HFF-Myc (cell line): ENCODE measurements at regions not wholly inside any gene's neighbourhood (a gene's known extent, or its start where the extent isn't known, plus 50 kb on each side); places are given as distances from the start of the nearest gene placed in this dataset.

Experiments used
- DNase-seq: peaks from one replicate; pipeline ENCODE4 v3.0.0-alpha.2; 2011; ENCODE audit warnings: low read depth; ENCODE audit errors: extremely low read depth
- H3K4me3 ChIP-seq: replicated peaks from 2 replicates; pipeline ENCODE4 v1.5.1; 2011; ENCODE audit warnings: low read depth, mild to moderate bottlenecking, control low read depth, low read length
- TF ChIP-seq, protein P1 (sequence below): IDR thresholded peaks from 2 replicates; pipeline ENCODE4 v1.5.1; 2012; ENCODE audit warnings: mild to moderate bottlenecking, low read depth, low read length, control low read depth; ENCODE audit errors: missing control alignments

DNA sequence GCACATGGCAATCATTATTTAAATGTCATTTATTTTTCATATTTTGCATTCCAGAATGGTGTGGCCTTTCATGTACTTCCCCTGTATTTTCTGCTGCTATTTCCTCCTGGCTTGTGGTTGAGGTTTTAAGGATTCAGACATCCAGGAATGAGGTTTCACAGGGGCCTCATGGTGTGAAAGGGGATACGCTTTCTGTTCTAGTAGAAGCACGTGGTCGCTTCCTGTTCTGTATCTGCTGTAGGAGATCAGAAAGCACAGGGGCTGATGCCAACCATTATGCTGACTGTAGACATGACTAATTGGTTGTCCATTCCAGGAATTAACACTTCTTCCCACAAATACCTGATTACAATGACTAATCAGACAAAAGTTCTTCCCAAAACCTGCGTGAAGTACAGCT lies 405.9 kb downstream of the SHISA9 start:
- TF ChIP-seq, protein P1, sequence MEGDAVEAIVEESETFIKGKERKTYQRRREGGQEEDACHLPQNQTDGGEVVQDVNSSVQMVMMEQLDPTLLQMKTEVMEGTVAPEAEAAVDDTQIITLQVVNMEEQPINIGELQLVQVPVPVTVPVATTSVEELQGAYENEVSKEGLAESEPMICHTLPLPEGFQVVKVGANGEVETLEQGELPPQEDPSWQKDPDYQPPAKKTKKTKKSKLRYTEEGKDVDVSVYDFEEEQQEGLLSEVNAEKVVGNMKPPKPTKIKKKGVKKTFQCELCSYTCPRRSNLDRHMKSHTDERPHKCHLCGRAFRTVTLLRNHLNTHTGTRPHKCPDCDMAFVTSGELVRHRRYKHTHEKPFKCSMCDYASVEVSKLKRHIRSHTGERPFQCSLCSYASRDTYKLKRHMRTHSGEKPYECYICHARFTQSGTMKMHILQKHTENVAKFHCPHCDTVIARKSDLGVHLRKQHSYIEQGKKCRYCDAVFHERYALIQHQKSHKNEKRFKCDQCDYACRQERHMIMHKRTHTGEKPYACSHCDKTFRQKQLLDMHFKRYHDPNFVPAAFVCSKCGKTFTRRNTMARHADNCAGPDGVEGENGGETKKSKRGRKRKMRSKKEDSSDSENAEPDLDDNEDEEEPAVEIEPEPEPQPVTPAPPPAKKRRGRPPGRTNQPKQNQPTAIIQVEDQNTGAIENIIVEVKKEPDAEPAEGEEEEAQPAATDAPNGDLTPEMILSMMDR = no peak
- DNase-seq = no peak
- no peak overlapping the region for H3K4me3 ChIP-seq

DNA sequence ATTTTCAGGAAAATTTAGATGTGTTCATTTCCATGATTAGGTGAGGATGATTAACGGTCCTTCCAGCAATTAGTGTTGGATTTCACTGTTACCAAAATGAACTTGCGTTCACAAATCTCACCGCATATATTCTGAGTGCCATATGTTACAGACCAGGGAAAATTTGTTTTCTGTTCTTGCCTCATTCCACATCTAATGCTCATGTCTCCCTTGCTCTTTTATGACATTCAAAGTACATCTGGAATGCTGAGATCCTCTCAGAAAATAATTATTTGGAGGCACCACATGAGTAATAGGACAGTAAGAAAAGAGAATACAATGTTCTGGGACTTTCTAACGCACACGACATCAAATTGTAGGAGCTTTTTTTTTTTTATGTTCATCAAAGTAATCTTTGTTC lies 406.5 kb downstream of the SHISA9 start:
- no peak overlapping the region for H3K4me3 ChIP-seq
- TF ChIP-seq, protein P1 = no peak
- no peak for DNase-seq

DNA sequence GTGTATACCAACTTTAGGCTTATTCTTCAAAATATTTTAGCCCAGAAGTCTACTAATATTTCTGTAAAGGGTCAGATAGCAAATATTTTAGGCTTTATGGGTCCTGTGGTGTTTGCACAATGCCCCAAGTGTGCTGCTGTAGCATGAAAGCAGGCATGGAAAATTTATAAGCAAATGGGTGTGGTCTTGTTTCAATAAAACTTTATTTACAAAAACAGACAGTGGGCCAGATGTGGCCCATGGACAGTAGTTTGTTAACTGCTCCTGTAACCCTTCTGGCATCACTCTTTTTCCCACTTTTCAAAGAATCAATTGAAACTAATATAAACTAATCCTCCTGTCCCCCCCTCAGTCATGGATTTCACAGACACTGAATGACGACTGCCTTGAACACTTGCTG lies 410.7 kb downstream of the SHISA9 start:
- no peak for DNase-seq
- H3K4me3 ChIP-seq = no peak overlapping the region
- TF ChIP-seq, protein P1 = no peak

DNA sequence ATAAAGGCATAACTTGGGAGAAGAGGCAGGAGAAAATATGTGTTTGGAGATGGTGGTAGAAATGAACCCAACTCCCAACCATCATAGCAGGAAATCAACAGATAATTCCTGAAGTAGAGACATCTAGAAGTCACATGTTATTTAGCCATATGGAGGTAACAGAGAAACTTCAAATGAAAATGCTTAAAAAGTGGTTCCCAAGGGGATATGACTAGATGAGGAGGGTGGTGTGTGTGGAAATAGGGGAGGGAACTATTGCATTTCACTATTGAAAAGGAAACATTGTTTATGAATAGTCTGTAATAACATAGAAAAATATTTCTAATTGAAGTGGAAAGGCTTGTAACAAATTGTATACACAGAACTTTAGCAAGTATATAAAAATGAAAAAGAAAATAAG lies 412.0 kb downstream of the SHISA9 start:
- TF ChIP-seq, protein P1 = no peak
- no peak for DNase-seq
- H3K4me3 ChIP-seq = no peak overlapping the region

DNA sequence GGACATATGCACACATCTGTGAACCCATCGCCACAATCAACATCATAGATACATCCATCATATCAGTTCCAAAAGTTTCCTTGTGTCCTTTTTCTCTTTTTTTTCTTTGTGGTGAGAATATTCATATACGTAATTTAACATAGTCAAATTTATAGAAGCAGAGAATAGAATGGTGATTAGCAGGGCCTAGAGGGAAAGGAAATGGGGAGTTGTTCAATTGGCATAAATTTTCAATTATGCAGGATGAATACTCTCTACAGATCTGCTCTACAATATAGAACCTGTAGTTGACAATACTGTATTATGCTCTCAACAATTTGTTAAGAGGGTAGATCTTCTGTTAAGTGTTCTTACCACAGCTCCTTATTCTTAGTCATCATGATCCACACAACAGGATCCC lies 413.2 kb downstream of the SHISA9 start:
- TF ChIP-seq, protein P1 = no peak

DNA sequence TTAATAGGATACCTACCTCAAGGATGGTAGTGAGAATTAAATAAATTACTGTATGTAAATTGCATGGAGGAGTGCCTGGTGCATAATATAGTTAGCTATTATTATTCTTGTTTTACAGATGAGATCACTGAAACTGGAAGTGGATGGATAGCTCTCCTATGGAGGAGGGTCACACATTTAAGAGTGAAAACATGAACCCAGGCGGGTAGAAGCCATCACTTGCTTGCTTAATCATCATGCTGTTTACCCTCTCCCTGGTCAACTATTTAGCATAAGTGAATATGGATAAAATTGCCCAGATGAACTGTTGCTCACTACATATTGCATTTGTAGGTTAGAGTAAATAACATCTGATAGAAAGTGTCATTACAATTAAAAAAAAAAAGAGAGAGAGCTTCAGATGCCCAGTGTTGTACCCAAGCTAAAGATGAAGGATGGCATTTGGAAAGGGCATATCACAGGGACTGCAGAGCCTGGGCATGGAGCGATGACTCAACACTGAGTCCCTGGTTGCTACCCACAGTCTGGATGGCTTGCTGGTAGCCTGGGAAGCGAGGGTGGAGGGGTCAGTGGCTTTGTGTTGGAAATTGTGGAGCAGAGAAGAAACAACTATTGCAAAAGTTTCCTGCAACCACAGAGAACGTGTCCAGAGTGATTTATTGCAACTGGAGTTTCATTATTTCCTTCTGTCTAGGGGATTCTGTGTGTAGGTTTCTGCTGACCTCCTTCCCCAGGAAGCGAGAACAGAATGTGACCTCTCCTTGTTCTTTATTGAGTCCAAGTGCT lies 414.4 kb downstream of the SHISA9 start:
- DNase-seq = no peak
- H3K4me3 ChIP-seq = no peak overlapping the region
- TF ChIP-seq, protein P1 = no peak

More for the DNA sequence above, 413.2 kb downstream of the SHISA9 start:
- no peak for DNase-seq
- H3K4me3 ChIP-seq = no peak overlapping the region

DNA sequence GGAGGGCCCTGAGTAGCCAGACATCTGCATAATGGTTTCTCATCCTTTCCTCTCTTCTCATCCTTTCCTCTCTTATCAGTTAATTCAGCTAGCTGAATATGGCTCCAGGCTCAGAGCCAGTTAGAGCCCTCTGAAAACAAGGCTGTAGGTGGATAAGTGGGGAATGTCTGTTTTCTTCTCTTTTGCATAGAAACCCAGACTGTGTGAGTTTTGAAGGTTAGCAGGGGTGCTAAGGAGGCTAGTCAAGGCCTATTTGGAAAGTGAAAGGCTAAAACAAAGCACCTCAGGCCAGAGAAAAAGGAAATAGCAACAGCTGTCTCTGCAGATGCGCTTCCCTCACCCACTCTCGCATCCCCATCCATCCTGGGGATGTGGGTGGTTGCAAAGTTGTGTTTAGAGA lies 420.9 kb downstream of the SHISA9 start:
- TF ChIP-seq, protein P1 = no peak
- H3K4me3 ChIP-seq = no peak overlapping the region
- no peak for DNase-seq
